IPS DF 6.9 (cell line): ENCODE measurements at regions not wholly inside any gene's neighbourhood (a gene's known extent, or its start where the extent isn't known, plus 50 kb on each side); places are given as distances from the start of the nearest gene placed in this dataset.

Source experiments
- DNase-seq: peaks from one replicate; pipeline ENCODE4 v3.0.0-alpha.2; 2013; ENCODE audit warnings: low read depth, low spot score
- H3K27ac ChIP-seq: one replicate; pipeline ENCODE4 v1.5.1; 2013; ENCODE audit warnings: low read length, control low read depth
- H3K27me3 ChIP-seq: 2 replicates; pipeline ENCODE4 v1.6.1; 2013; ENCODE audit warnings: mild to moderate bottlenecking, low read length; ENCODE audit not compliant: control insufficient read depth, insufficient read depth
- H3K36me3 ChIP-seq: 2 replicates; pipeline ENCODE4 v1.6.1; 2013; ENCODE audit warnings: low read length; ENCODE audit not compliant: control insufficient read depth, insufficient read depth
- H3K4me1 ChIP-seq: 2 replicates; pipeline ENCODE4 v1.6.1; 2013; ENCODE audit warnings: low read length; ENCODE audit not compliant: control insufficient read depth, insufficient read depth
- H3K4me3 ChIP-seq: 2 replicates; pipeline ENCODE4 v1.5.1; 2013; ENCODE audit warnings: mild to moderate bottlenecking, low read length
- H3K9me3 ChIP-seq: 2 replicates; pipeline ENCODE4 v1.6.1; 2013; ENCODE audit warnings: low read length, inconsistent platforms; ENCODE audit not compliant: control insufficient read depth, insufficient read depth
- WGBS: extraction: QIAGEN DNeasy Blood & Tissue Kit; methylation state at CpG from one replicate; pipeline ENCODE4 v1.1.7; 2013; ENCODE audit warnings: mixed read lengths, missing lambda C conversion rate; ENCODE audit not compliant: insufficient read length, insufficient coverage; 5-methylcytosine and 5-hydroxymethylcytosine counted together

DNA sequence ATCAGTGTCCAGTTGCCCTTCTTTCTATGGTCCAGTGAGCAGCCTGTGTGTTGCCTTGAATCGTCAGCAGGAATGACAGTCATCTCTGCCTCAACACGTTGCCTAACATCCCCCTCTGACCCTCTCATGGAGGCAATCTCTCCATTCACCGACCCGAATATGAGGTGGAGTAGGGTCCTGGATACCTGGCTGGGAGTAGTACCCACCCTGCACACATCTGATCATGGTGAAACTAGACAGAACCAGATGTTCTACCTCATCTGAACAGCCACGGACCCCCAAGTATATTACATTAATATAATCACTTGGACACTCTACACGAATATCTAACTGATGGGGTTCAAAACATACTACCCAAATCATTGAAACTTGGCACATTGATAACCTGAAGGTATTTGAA, 77.0 kb upstream of the COL21A1 start:
- H3K36me3 ChIP-seq: no peaks in the 10 kb centered on the region
- H3K27me3 ChIP-seq: no peaks in the 10 kb centered on the region

DNA sequence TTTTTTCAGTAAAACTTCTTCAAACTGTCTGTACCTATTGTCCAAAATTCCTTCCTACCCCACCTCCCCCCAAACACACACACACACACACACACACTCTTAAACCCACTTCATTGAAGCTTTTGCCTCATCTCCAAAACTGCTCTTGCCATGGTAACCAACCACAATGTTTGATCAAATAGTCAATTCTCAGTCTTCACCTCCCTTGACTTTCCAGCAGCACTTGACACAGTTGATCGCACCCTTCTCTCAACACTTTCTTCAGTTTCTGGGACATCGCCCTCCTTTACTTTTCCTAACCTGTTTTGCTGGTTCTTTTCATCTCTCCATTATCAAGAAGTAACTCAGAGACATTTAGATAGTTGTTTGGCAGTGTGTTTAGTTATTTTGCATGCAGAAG, 71.5 kb upstream of the COL21A1 start:
- DNase-seq: no peak
- no peaks in the 10 kb centered on the region for H3K4me1 ChIP-seq
- no CpG with 5 or more reads among the region's 2 CpGs for WGBS

More for the DNA sequence above, 77.0 kb upstream of the COL21A1 start:
- no peak overlapping the region for H3K4me3 ChIP-seq
- H3K4me1 ChIP-seq: no peaks in the 10 kb centered on the region
- no peak for DNase-seq
- WGBS: no CpG with 5 or more reads among the region's 6 CpGs
- no peaks in the 10 kb centered on the region for H3K9me3 ChIP-seq
- H3K27ac ChIP-seq: no peak overlapping the region

DNA sequence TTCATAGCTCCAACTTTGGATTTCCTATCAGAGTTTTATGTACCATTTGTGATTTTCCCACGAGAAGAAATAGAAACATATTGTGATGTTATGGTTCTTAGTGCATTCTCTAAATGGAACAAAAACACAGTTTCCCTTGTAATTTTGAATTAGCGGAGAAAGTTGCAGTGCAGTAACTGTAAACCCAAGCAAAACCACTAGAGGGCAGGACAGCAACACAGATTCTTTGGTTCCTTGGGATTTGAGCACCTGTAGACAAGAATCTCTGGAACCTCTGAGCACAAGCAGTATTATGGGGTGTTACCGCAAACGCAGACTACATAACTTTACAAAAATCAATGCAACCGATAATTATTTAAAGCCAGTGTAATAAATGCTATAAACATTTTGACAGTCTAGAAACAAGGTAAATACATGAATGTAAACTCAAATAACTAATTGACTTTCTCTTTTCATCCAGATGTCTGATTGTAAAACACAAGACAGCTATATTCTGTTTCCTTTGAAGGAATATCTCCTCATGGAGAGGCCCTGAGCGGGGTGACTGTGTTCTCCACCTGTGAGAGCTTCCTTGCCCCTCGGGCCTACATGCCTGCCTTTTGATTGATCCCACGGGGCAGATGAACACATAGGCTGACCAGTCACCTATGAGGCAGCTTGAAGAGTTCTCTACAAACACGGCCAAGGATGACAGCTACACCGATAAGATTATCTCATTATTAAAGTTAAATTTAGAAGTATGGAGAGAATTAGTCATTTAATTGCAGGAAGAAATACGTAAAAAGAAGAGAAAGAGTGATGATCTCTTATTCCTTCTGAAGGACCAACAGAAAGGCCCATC, 67.5 kb upstream of the COL21A1 start:
- H3K9me3 ChIP-seq: no peaks in the 10 kb centered on the region
- no peaks in the 10 kb centered on the region for H3K27me3 ChIP-seq
- peak; percentile 39 for DNase-seq
- H3K27ac ChIP-seq: no peak overlapping the region
- WGBS: 100% methylated on average over 1 of the region's 11 CpGs
- no peak overlapping the region for H3K4me3 ChIP-seq
- no peaks in the 10 kb centered on the region for H3K4me1 ChIP-seq
- H3K36me3 ChIP-seq: no peaks in the 10 kb centered on the region

More for the DNA sequence above, 71.5 kb upstream of the COL21A1 start:
- Histone ChIP-seq H3K27me3 (no peaks in the 10 kb centered on the region), H3K36me3 (no peaks in the 10 kb centered on the region), H3K9me3 (no peaks in the 10 kb centered on the region), H3K4me3 (no peak overlapping the region), H3K27ac (no peak overlapping the region)

DNA sequence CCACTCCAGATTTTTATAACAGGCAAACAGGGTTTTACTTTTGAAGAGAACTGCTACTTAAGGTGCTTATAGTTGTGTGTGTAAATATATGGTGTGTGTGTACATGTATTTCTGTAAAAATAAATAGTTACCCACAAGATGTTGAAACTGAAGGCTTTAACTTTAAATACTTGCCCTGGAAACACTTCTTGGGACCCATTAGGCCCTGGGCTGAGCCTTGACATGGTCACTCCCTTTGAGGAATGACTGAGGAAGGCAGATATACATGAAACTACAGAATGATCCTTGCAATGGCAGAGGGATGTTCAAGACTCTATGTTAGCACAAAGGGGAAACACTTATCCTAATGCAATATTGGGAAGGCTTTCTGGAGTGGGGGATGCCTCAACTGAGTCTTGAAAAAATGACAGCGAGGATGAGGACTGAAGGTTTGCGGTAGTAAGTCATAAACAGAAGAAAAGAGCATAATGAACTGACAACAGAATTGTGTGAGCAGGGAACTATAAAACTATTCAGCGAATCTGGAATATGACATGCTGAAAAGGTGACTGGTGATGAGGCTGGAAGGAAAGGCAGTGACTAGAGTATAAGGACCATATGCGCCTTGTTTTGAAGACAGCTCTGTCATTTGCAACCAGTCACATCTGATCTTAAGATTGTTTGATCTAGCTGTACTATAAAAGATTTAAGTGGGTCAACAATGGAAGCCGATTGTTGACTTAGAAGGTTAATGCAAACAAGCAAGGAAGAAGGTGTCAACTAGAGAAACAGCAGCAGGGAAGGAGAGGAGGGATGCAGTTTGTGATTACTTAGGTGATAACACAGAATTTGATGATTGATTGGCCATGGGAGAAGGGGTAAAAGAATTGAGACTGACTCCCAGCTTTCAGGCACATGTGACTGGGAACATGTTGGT, 64.4 kb upstream of the COL21A1 start:
- Histone ChIP-seq H3K36me3 (no peaks in the 10 kb centered on the region), H3K4me1 (no peaks in the 10 kb centered on the region), H3K4me3 (no peak overlapping the region), H3K27me3 (no peaks in the 10 kb centered on the region), H3K27ac (no peak overlapping the region), H3K9me3 (no peaks in the 10 kb centered on the region; the same call in 1 of the 2 replicates)
- no CpG with 5 or more reads among the region's 5 CpGs for WGBS
- DNase-seq: no peak

DNA sequence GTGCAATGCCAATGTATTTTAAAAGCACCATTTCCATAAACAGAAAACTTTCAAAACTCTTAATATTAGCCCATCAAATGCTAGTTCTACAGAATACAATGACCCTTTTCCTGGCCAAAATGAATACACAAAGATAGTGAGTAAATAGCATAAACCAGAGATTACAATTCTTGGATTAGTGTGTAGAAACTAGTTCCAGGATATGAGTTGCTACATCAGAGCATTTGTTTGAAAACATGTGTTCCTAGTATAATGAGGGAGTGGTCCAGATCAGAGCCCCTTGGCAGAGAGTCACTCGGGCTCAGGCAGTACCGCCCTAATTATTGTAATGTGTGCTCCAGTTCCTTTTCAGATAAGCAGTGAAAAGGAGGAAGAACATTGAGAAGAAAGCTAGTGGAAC, 63.7 kb upstream of the COL21A1 start:
- WGBS: no CpG with 5 or more reads among the region's 2 CpGs
- H3K36me3 ChIP-seq: no peaks in the 10 kb centered on the region
- no peaks in the 10 kb centered on the region; the same call in 1 of the 2 replicates for H3K9me3 ChIP-seq
- H3K27ac ChIP-seq: no peak overlapping the region
- H3K4me3 ChIP-seq: no peak overlapping the region
- DNase-seq: no peak
- no peaks in the 10 kb centered on the region for H3K27me3 ChIP-seq
- no peaks in the 10 kb centered on the region for H3K4me1 ChIP-seq

DNA sequence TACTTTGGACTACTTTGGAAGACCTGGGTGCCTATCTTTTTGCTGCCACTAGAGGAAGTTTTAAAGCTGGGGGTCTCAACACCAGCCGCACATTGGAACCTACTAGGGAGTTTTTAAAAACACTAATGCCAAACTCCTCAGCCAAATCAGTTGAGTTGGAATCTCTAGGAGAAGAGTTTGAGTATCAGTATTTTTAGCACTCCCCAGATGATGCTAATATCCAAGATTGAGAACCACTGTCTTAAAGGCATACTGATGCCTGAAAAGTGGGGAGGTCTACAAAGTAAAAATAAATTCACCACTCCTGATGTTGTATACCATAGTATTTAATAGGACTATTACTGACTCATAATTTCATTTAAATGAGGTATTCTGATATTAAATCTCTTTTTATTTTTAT, 62.9 kb upstream of the COL21A1 start:
- no peaks in the 10 kb centered on the region for H3K36me3 ChIP-seq
- H3K27ac ChIP-seq: no peak overlapping the region
- no CpG with 5 or more reads among the region's 1 CpG for WGBS
- H3K27me3 ChIP-seq: no peaks in the 10 kb centered on the region
- H3K4me3 ChIP-seq: no peak overlapping the region
- H3K4me1 ChIP-seq: no peaks in the 10 kb centered on the region
- H3K9me3 ChIP-seq: no peaks in the 10 kb centered on the region; the same call in 1 of the 2 replicates
- DNase-seq: no peak

DNA sequence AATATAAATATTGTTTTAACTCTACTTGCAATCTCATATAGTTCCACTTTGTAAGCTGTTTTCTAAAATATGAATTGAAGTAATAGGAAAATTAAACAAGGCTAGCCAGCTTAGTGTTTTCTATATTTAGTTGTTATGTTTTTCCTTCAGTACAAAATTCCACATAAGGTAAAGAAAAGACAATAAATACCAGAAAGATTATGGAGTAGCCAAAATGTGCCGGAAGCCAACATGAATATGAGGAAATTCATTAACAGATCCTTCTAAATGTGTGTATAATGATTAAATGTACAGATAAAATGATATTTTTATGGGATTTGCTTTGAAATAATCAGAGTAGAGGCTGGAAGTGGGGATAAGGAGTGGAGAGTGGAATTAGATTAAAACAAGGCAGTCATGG, 52.5 kb upstream of the COL21A1 start:
- Histone ChIP-seq H3K27ac (no peak overlapping the region), H3K36me3 (no peaks in the 10 kb centered on the region), H3K9me3 (no peaks in the 10 kb centered on the region), H3K27me3 (no peaks in the 10 kb centered on the region), H3K4me3 (no peak overlapping the region), H3K4me1 (no peaks in the 10 kb centered on the region)
- no CpG with 5 or more reads among the region's 1 CpG for WGBS
- no peak for DNase-seq

DNA sequence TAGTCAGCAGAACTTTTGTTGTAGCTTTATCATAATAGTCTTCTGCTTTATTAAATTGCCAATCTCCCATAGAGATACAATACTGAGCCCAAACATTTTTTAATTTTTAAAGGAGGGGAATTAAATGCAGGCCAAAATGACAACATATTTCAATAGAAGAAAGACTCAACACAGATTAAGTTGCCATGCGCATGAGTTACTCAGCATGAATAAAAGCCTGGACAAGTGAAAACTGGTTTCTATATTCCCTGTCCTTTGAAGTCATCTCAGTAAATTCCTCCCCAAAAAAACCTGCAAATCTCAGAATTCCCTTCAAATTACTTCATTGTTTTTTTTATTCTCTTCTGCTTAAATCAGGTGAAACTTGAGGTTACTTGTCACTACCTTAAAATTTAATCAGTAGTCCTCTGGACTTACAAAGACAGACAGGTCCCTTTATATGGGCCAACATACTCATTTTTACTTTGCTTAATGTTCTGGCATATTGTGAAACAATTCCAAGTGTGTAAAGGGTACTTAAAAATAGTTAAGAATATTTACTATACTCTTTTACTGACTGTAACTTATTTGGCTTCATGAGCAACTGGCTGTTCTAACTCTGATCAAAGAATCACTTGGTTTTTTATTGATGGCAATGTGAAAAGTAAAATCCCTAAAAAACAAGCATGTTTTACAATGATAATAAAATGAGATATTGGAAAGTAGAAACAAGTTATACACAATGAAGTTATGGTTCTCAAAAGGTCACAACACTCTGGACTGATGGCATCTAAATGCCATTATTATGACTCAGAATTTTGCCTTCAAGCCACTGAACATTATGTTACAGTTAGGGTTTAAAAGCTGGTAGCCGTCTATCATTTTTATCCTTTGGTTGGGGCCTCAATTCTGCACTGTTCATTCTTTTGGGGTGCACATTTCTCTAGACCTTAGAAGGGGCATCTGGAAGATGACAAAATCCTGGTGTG, 49.9 kb upstream of the COL21A1 start:
- no peaks in the 10 kb centered on the region for H3K27me3 ChIP-seq
- no CpG with 5 or more reads among the region's 2 CpGs for WGBS
- no peaks in the 10 kb centered on the region for H3K9me3 ChIP-seq
- no peak for DNase-seq
- no peak overlapping the region for H3K4me3 ChIP-seq
- no peaks in the 10 kb centered on the region for H3K36me3 ChIP-seq
- no peak overlapping the region for H3K27ac ChIP-seq
- H3K4me1 ChIP-seq: no peaks in the 10 kb centered on the region
